ENCODE measurements at regions not wholly inside any gene's neighbourhood (a gene's known extent, or its start where the extent isn't known, plus 50 kb on each side); places are given as distances from the start of the nearest gene placed in this dataset.

- ATAC-seq (ENCODE audit: insufficient read depth, low FRiP score) = no peak
- peaks cover 0 to 23% (median 16%) of the 10 kb centered on the region in 5 donors for H3K4me1 ChIP-seq (ENCODE audit: control insufficient read depth in 5 of 5, insufficient read depth in 5 of 5, low read length in 5 of 5)
- 60 to 73% methylated on average over 7 of the region's 7 CpGs for WGBS, 2 donors
Measured at GRCh38 chr6:184161-184700, 108.1 kb upstream of the DUSP22 start.

GRCh38 chr6:186340-186965 lies 105.8 kb upstream of the DUSP22 start:
- no peak for DNase-seq
- 69 to 75% methylated on average over 12 of the region's 12 CpGs for WGBS, 2 donors
- H3K27ac ChIP-seq (ENCODE audit: low read depth in 1 of 2, low read length in 1 of 2) = peak overlapping the region in 1 of 2 donors; percentile 29

More at GRCh38 chr6:184161-184700, 108.1 kb upstream of the DUSP22 start:
- TF ChIP-seq, protein P1, sequence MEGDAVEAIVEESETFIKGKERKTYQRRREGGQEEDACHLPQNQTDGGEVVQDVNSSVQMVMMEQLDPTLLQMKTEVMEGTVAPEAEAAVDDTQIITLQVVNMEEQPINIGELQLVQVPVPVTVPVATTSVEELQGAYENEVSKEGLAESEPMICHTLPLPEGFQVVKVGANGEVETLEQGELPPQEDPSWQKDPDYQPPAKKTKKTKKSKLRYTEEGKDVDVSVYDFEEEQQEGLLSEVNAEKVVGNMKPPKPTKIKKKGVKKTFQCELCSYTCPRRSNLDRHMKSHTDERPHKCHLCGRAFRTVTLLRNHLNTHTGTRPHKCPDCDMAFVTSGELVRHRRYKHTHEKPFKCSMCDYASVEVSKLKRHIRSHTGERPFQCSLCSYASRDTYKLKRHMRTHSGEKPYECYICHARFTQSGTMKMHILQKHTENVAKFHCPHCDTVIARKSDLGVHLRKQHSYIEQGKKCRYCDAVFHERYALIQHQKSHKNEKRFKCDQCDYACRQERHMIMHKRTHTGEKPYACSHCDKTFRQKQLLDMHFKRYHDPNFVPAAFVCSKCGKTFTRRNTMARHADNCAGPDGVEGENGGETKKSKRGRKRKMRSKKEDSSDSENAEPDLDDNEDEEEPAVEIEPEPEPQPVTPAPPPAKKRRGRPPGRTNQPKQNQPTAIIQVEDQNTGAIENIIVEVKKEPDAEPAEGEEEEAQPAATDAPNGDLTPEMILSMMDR (IDR thresholded peaks at IDR 0.05; ENCODE audit: control extremely low read depth, extremely low read depth) = no peak
- Histone ChIP-seq H3K4me3 (no peak overlapping the region), H3K9me3 (ENCODE audit: control insufficient read depth in 4 of 4, insufficient read depth in 3 of 4, low read length in 3 of 4) (no peaks in the 10 kb centered on the region), H3K36me3 (ENCODE audit: control insufficient read depth in 4 of 4, insufficient read depth in 4 of 4, low read length in 4 of 4) (no peaks in the 10 kb centered on the region), H3K27ac (ENCODE audit: low read depth in 1 of 2, low read length in 1 of 2) (no peak overlapping the region), H3K27me3 (ENCODE audit: control insufficient read depth in 3 of 3, insufficient read depth in 3 of 3, low read length in 2 of 3) (no peaks in the 10 kb centered on the region), H3K9ac (ENCODE audit: insufficient read depth in 1 of 2, low read length in 2 of 2) (no peak overlapping the region)
- no peak for DNase-seq

GRCh38 chr6:187210-187861 lies 105.0 kb upstream of the DUSP22 start:
- peak overlapping the region in 1 of 2 donors; percentile 30 for H3K27ac ChIP-seq (ENCODE audit: low read depth in 1 of 2, low read length in 1 of 2)
- 46 to 62% methylated on average over 10 of the region's 10 CpGs for WGBS, 2 donors
- TF ChIP-seq, protein P1 (IDR thresholded peaks at IDR 0.05; ENCODE audit: control extremely low read depth, extremely low read depth) = no peak

More at GRCh38 chr6:186340-186965, 105.8 kb upstream of the DUSP22 start:
- Histone ChIP-seq H3K4me3 (no peak overlapping the region), H3K27me3 (ENCODE audit: control insufficient read depth in 3 of 3, insufficient read depth in 3 of 3, low read length in 2 of 3) (no peaks in the 10 kb centered on the region), H3K9ac (ENCODE audit: insufficient read depth in 1 of 2, low read length in 2 of 2) (no peak overlapping the region), H3K4me1 (ENCODE audit: control insufficient read depth in 5 of 5, insufficient read depth in 5 of 5, low read length in 5 of 5) (peaks cover 0 to 24% (median 16%) of the 10 kb centered on the region in 5 donors), H3K36me3 (ENCODE audit: control insufficient read depth in 4 of 4, insufficient read depth in 4 of 4, low read length in 4 of 4) (no peaks in the 10 kb centered on the region), H3K9me3 (ENCODE audit: control insufficient read depth in 4 of 4, insufficient read depth in 3 of 4, low read length in 3 of 4) (no peaks in the 10 kb centered on the region)
- TF ChIP-seq, protein P1 (IDR thresholded peaks at IDR 0.05; ENCODE audit: control extremely low read depth, extremely low read depth) = no peak
- ATAC-seq (ENCODE audit: insufficient read depth, low FRiP score) = peak; percentile 70

More at GRCh38 chr6:187210-187861, 105.0 kb upstream of the DUSP22 start:
- ATAC-seq (ENCODE audit: insufficient read depth, low FRiP score) = no peak
- peak; percentile 44 to 80 (median 70) for DNase-seq
- Histone ChIP-seq H3K27me3 (ENCODE audit: control insufficient read depth in 3 of 3, insufficient read depth in 3 of 3, low read length in 2 of 3) (no peaks in the 10 kb centered on the region), H3K36me3 (ENCODE audit: control insufficient read depth in 4 of 4, insufficient read depth in 4 of 4, low read length in 4 of 4) (no peaks in the 10 kb centered on the region), H3K4me3 (no peak overlapping the region), H3K9me3 (ENCODE audit: control insufficient read depth in 4 of 4, insufficient read depth in 3 of 4, low read length in 3 of 4) (no peaks in the 10 kb centered on the region), H3K9ac (ENCODE audit: insufficient read depth in 1 of 2, low read length in 2 of 2) (no peak overlapping the region), H3K4me1 (ENCODE audit: control insufficient read depth in 5 of 5, insufficient read depth in 5 of 5, low read length in 5 of 5) (peaks cover 0 to 24% (median 16%) of the 10 kb centered on the region in 5 donors)

Measured in lung (tissue), 11 donors.